SIG-M5 treated with dmso at 0.1 percent for 504 hours (cell line): ENCODE measurements at regions not wholly inside any gene's neighbourhood (a gene's known extent, or its start where the extent isn't known, plus 50 kb on each side); places are given as distances from the start of the nearest gene placed in this dataset.
"Not testable (repeated sequence)": the region's sequence is repeated elsewhere in the genome, so short reads cannot be mapped to it uniquely, and the experiment has no call there.

Experiments
- DNase-seq: peaks from one replicate; lab custom pipeline; 2025; ENCODE audit not compliant: unreplicated experiment; lab: John Stamatoyannopoulos, UW

DNA sequence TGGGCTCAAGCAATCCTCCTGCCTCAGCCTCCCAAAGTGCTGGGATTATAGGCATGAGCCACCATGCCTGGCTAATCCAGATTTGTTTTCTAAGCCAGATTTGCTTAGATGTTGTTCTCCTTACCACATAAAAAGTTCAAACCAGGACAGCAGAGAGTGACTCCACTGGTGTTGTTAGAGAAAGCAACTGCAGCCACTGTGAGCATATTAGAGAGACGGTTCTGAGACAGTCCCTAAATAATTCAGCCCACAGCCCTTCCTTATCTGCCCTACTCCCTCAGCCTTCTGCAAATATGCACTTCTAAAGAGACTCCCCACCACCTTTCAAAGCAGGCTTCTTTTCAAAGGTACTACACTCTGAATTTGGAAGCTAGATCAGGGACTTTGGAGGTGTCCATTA lies 96.1 kb downstream of the DRD1 start:
- DNase-seq: no peak

DNA sequence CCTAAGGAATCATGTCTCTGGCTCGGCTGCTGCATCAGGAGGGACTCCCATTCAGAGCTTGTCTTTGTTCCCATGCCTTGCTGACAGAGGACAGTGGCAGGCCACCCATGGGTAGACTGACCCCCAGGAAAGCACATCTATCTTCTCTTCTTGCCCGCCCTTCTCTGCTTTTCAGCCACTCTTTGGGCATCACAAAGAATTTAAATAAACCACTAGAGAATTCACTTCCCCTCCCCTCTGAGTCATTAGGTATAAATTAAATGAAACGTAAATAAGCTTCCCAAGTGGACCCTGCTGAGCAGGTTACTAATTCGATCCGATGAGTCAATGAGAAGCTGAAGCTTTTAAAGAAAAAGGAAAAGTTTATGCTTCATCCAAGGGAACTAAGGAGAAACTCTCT lies 97.0 kb downstream of the DRD1 start:
- no peak for DNase-seq

DNA sequence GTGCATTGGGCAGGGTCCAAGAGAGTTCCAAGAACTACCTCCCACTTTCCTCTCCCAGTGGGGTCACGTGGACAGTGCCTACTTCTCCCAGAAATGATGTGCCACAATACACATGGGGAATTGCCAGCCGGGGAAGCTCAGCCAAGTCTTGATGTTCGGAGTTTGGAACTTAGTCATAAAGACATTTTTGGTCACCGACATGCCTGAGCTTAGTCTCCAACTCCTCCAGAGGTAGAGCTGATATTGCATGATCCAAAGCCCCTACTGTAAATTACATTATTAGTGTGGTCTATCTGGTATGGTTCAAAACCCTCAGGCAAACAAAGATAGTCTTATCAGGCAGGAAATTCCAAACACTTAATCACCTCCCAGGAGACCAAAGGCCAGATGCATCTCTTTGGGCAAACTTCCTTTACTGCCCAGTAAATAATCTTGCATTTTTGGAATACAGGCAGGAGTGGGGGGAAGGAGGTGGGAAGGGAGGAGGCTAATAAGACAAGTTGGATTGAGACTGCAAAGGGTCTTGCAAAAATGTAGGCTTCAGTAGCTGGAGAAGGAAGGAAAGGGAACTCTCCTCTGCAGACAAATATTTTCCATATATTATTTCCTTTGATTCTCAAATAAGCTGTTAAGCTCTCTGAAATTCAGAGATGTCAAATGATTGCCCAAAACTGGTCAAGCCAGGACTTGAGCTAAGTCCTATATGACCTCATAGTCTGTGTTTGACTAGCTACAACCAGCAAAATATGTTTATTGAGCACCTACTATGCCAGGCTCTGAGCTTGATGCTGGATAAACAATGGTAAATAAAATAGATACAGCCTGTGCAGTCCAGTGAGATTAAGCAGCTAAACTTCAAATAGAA lies 99.4 kb downstream of the DRD1 start:
- DNase-seq: no peak

DNA sequence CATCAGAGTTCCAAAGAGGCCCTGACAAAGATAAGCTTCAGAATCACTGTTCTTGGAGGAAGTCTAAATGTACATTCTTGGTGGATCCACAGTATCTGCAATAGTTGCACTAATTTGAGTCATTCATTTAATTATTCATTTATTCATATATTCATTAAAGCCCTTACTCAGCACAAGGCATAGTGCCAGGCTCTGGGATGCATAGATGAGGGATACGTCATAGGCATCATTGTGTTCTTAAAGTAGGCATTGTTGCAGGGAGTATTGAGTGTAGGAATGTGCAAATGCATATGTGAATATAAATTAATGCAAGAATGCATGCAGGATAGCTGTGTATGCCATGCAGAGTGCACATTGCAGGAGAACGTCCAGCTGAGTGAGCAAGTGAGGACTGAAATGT lies 100.7 kb downstream of the DRD1 start:
- no peak for DNase-seq

GRCh38 chr5:175340180-175340579 lies 103.8 kb downstream of the DRD1 start:
- DNase-seq: no peak

- DNase-seq: no peak
Measured at GRCh38 chr5:175337680-175338079, 106.3 kb downstream of the DRD1 start.

DNA sequence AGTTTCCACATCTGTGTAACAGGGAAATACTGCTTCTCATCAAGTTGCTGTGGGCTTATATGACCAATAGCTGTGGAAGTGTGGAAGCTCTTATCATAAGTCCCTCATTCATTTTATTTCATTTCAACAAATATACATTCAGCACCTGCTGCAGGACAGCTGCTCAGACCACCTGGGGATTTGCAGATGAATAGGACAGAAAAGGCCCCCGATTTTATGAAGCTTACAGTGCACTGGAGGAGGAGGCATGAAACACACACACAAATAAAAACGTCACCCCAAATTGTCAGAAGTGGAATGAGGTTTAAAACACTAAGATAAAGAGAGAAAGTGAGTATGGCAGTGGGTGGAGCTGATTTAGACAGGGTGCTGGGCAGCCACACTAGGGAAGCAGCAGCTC lies 107.2 kb downstream of the DRD1 start:
- DNase-seq: no peak

- DNase-seq: no peak
Measured at GRCh38 chr5:175335691-175336090, 108.3 kb downstream of the DRD1 start.

DNA sequence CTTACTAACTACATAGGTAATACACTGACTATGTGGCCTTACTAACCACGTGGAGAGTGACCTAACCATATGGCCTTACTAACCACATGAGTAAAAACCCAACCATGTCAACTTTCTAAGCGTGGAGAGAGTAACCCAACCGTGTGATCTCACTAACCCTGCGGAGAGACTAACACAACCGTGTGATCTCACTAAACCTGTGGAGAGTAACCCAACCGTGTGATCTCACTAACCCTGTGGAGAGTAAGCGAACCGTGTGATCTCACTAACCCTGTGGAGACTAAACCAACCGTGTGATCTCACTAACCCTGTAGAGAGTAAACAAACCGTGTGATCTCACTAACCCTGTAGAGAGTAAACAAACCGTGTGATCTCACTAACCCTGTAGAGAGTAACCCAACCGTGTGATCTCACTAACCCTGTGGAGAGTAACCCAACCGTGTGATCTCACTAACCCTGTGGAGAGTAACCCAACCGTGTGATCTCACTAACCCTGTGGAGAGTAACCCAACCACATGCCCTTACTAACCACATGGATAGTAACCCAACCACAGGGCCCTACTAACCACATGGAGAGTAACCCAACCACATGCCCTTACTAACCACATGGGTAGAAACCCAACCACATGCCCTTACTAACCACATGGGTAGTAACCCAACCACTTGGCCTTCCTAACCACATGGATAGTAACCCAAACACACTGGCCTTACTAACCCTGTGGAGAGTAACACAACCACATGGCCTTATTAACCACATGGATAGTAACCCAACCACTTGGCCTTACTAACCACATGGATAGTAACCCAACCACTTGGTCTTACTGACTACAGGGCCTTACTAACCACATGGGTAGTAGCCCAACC lies 112.6 kb downstream of the DRD1 start:
- DNase-seq: not testable (repeated sequence)

DNA sequence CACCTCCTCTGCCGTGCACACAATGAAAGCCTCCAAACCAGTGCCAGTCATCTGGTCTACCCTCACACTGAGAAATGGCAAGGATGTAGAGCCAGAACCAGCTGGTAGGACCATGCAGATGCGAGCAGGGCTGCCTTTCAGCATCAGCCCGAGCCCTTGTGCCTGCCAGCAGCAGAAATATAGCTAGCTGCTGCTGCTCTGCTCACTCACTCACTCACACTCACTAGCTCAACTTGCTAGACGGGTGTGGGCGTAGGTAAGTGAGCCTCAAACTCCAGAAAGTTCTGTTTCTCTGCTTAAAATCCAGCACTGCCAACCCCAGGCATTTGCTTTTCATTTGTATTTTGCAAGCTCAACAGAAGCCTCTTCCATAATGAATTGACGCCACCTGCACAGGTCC lies 114.0 kb downstream of the DRD1 start:
- no peak for DNase-seq

DNA sequence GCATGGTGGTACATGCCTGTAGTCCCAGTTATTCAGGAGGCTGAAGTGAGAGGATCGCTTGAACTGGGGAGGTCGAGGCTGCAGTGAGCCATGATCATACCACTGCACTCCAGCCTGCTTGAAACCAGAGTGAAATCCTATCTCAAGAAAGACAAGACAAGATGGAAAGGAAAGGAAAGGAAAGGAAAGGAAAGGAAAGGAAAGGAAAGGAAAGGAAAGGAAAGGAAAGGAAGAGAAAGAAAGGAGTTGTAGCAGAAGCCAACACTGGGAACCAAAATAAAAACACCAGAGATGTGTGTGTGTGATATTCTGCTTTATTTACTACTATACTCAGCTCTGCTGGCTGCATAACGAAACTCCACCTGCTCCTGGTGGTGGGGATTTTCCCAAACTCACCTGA lies 115.3 kb downstream of the DRD1 start:
- no peak for DNase-seq

DNA sequence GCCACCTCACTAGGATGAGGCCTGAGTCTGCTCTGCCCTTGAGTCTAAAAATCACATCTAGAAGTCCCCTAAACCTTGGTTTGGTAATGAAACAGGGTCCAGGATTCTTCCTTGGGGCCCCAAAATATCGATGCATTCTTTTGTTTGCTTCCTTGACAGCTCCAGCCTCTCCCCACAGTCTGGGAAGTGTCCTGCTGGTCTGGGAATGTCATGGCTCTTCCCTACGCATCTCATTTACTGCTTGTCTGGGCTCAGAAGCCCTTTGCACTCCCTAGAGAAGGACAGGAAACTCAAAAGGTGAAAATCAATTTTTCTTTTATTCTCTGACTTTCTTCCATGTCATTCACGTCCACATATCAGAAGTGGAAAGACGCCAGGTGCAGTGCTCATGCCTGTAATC lies 115.8 kb downstream of the DRD1 start:
- no peak for DNase-seq

GRCh38 chr5:175325681-175326080 lies 118.3 kb downstream of the DRD1 start:
- no peak for DNase-seq

DNA sequence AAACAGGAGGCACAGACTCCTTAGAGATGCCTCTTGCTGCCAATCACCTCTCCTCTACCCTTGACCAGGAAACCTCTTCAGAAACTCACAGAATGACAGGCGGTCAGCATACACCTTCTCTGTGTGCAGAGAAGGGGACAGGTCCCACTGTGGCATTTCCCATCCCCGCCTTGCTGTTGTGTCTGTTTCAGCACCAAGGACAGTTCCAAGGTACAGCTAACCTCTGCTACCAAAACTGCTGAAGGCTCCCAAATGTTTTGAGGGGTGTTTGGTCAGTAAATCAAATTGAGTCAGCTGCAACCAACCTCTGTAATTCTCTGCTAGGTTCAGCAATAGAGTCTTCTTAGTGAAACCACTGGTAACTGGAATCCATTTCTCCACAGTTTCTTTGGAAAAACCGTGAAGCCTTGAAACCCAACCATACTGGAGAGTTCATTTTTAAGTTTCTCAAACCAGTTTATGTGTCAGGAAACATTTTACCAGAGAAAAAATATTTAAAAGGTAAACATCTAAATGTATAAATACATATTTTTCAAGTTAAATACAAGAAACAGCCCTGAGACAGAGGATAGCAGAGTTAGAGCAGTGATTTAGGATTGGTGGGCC lies 122.0 kb downstream of the DRD1 start:
- peak; percentile 29 for DNase-seq

GRCh38 chr5:175319199-175319598 lies 124.8 kb downstream of the DRD1 start:
- DNase-seq: no peak

DNA sequence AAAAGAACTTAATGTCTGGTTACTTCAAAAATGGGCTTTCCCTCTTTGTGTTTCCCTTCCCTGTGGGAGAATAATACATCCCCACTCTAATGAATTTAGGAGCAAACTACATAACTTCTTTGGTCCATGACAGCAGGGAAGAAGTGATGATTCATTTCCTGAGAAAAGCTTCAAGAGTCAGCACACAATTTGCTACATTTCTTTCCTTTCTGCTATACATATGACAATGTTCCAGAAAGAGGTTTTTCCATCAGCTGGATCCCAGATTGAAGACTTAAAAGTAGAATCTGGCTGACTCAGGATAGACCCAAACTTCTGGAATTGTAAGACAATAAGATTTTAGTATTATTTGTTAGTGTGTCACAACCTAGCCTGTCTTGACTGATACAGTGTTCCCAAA lies 126.1 kb downstream of the DRD1 start:
- DNase-seq: no peak

DNA sequence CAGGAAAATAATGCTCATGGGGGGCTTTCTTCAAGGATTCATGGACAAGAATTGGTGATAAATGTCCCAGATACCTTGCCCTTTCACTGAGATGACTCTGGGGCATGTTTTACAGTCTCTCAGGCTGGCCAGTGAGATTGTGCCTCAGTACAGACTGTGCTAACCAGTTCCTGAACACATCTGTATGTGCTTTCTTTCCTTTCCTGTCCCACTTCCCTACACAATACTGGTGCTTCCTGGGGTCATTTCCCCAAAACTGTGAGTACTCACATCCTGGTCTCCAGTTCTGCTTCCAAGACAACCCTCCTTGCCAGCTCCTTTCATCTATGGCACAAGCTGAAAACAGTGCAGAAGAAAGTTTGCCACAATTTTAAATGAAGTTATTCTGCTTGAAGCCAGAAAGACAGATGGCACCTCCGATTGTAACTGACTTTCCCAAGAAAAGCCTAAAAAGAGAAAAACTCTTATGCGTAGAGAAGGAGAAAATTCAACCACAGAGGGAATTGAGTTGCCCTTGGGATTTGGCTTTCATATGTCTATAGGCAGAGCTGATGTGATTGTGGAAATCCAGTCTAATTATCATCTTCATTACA lies 134.7 kb downstream of the DRD1 start:
- DNase-seq: no peak

DNA sequence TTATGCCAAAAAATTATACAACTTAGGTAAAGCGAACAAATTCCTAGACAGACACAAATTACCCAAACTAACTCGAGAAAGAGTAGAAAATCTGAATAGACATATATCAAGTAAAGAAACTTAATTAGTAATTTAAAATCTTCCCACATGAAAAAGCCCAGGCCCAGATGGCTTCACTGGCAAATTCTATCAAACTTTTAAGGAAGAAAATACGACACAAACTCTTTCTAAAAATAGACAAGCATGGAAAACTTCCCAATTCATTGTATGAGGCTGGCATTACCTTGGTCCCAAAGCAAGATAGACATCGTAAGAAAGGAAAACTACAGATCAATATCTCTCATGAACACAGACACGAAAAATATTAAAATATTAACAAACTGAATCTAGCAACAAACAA lies 135.3 kb downstream of the DRD1 start:
- DNase-seq: no peak

DNA sequence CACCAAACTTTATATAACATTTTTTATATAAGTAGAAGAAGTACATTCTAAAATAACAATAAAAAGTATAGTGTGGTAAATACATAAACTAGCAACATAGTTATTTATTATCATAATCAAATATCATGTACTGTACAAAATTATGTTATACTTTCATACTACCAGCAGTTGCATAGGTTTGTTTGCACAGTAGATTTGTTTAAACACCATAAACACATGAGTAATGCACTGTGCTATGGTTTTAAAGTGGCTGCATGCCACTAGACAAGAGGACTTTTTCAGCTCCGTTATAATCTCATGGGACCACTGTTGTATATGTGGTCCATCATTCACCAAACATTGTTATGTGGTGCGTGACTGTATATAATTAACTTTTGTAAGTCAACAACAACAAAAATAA lies 137.6 kb downstream of the DRD1 start:
- DNase-seq: no peak

DNA sequence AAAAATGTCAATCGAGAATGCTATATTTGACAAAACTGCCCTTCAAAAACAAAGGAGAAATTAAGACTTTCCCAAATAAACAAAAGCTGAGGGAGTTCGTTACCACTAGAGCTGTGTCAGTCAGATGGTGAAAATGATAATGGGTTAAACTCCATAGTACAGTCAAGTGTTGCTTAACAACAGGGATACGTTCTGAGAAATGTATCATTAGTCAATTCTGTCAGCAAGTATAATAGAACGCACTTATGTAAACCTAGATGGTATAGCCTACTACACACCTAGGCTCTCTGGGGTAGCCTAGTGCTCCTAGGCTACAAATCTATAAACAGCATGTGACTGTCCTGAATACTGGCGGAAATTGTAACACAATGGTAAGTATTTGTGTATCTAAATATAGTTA lies 138.7 kb downstream of the DRD1 start:
- DNase-seq: no peak

DNA sequence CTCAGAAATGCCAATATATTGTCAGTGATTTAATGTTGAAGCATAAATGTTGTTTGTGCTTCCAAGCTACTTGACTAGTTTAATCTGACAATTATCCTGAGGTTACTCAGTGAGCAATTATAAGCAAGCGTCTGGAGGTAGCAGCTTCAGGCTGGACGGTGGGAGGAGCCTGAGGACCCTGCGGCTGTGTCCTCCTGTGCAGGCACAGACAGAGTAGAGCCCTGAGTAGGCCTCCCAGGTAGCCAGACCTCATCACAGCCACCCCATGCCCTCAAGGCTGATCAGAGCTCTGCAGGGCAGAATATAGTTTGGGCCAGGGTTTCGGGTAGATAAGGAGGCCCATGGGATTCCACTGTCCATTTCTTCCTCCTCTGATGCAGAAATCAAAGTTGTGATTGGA lies 153.6 kb downstream of the DRD1 start:
- DNase-seq: no peak
